IPS-11a (cell line): ENCODE measurements at regions not wholly inside any gene's neighbourhood (a gene's known extent, or its start where the extent isn't known, plus 50 kb on each side); places are given as distances from the start of the nearest gene placed in this dataset.
"Not testable (repeated sequence)": the region's sequence is repeated elsewhere in the genome, so short reads cannot be mapped to it uniquely, and the experiment has no call there.

Experiments used
- H3K4me3 ChIP-seq: one replicate; pipeline ENCODE4 v1.5.1; 2013; ENCODE audit warnings: low read depth, low read length, control low read depth

GRCh38 chr4:84232309-84233095, 266.6 kb downstream of the NKX6-1 start:
- H3K4me3 ChIP-seq, result no peak overlapping the region

- H3K4me3 ChIP-seq, result no peak overlapping the region
These were observed 267.5 kb downstream of the NKX6-1 start for GRCh38 chr4:84231539-84232055.

- H3K4me3 ChIP-seq, result no peak overlapping the region
These were observed 274.6 kb downstream of the NKX6-1 start for GRCh38 chr4:84224522-84224921.

- H3K4me3 ChIP-seq, result no peak overlapping the region
These were observed 277.4 kb downstream of the NKX6-1 start for GRCh38 chr4:84221704-84222103.

GRCh38 chr4:84220990-84221389, 278.1 kb downstream of the NKX6-1 start:
- H3K4me3 ChIP-seq, result no peak overlapping the region

- no peak overlapping the region for H3K4me3 ChIP-seq
These were observed 279.4 kb downstream of the NKX6-1 start for GRCh38 chr4:84219656-84220055.

GRCh38 chr4:84218031-84218430, 281.1 kb downstream of the NKX6-1 start:
- no peak overlapping the region for H3K4me3 ChIP-seq

- H3K4me3 ChIP-seq, result no peak overlapping the region
These were observed 283.9 kb downstream of the NKX6-1 start for GRCh38 chr4:84215217-84215616.

- H3K4me3 ChIP-seq, result not testable (repeated sequence)
These were observed 292.9 kb downstream of the NKX6-1 start for GRCh38 chr4:84206226-84206625.

GRCh38 chr4:84189144-84189543, 309.9 kb downstream of the NKX6-1 start:
- no peak overlapping the region for H3K4me3 ChIP-seq

- H3K4me3 ChIP-seq, result no peak overlapping the region
These were observed 319.7 kb downstream of the NKX6-1 start for GRCh38 chr4:84179409-84179808.

- no peak overlapping the region for H3K4me3 ChIP-seq
These were observed 321.1 kb downstream of the NKX6-1 start for GRCh38 chr4:84177831-84178542.

GRCh38 chr4:84176016-84176415, 323.1 kb downstream of the NKX6-1 start:
- H3K4me3 ChIP-seq, result no peak overlapping the region

- H3K4me3 ChIP-seq, result no peak overlapping the region
These were observed 327.2 kb downstream of the NKX6-1 start for GRCh38 chr4:84171871-84172270.

- H3K4me3 ChIP-seq, result no peak overlapping the region
These were observed 331.5 kb downstream of the NKX6-1 start for GRCh38 chr4:84167564-84167963.

- H3K4me3 ChIP-seq, result no peak overlapping the region
These were observed 332.0 kb downstream of the NKX6-1 start for GRCh38 chr4:84167093-84167492.

- H3K4me3 ChIP-seq, result no peak overlapping the region
These were observed 332.6 kb downstream of the NKX6-1 start for GRCh38 chr4:84166486-84166885.

GRCh38 chr4:84164201-84164600, 334.9 kb downstream of the NKX6-1 start:
- no peak overlapping the region for H3K4me3 ChIP-seq

- H3K4me3 ChIP-seq, result no peak overlapping the region
These were observed 339.3 kb downstream of the NKX6-1 start for GRCh38 chr4:84159762-84160161.

- H3K4me3 ChIP-seq, result no peak overlapping the region
These were observed 340.4 kb downstream of the NKX6-1 start for GRCh38 chr4:84158670-84159069.

GRCh38 chr4:84151574-84151973, 347.5 kb downstream of the NKX6-1 start:
- no peak overlapping the region for H3K4me3 ChIP-seq

GRCh38 chr4:84150177-84150576, 348.9 kb downstream of the NKX6-1 start:
- no peak overlapping the region for H3K4me3 ChIP-seq
